ENCODE measurements at regions not wholly inside any gene's neighbourhood (a gene's known extent, or its start where the extent isn't known, plus 50 kb on each side); places are given as distances from the start of the nearest gene placed in this dataset.
"Not testable (repeated sequence)": the region's sequence is repeated elsewhere in the genome, so short reads cannot be mapped to it uniquely, and the experiment has no call there.

GRCh38 chr3:90182291-90182976 lies 1075.0 kb downstream of the EPHA3 start (continued):
- peak; percentile 89 for TF ChIP-seq ZNF518A (tag by site-specific recombination; conservative IDR thresholded peaks at IDR 0.05; ENCODE audit: low read depth)
- peak; percentile 71; the same call in 1 of the 2 replicates for TF ChIP-seq ZNF292 (tag by site-specific recombination; IDR thresholded peaks at IDR 0.05; ENCODE audit: borderline replicate concordance, low read depth)
- TF ChIP-seq ZNF664 (tag by site-specific recombination; IDR thresholded peaks at IDR 0.05): 0 out of 2 replicates have a peak, but pooled peaks have one; percentile 23
- TF ChIP-seq ZNF629 (tag by site-specific recombination; IDR thresholded peaks at IDR 0.05): peak; percentile 50; the same call in 1 of the 2 replicates
- peak; percentile 26; the same call in 1 of the 2 replicates for TF ChIP-seq MZF1 (tag by site-specific recombination; IDR thresholded peaks at IDR 0.05; ENCODE audit: borderline replicate concordance)
- TF ChIP-seq GLI2 (tag by site-specific recombination; IDR thresholded peaks at IDR 0.05; ENCODE audit: borderline replicate concordance, low read depth): peak; percentile 36; the same call in 1 of the 2 replicates
- peak; percentile 71 for TF ChIP-seq ZNF510 (tag by site-specific recombination; IDR thresholded peaks at IDR 0.05; ENCODE audit: insufficient replicate concordance)
- TF ChIP-seq ZNF202 (tag by site-specific recombination; IDR thresholded peaks at IDR 0.05; ENCODE audit: borderline replicate concordance): peak; percentile 89; the same call in 1 of the 2 replicates
- TF ChIP-seq, protein P1, sequence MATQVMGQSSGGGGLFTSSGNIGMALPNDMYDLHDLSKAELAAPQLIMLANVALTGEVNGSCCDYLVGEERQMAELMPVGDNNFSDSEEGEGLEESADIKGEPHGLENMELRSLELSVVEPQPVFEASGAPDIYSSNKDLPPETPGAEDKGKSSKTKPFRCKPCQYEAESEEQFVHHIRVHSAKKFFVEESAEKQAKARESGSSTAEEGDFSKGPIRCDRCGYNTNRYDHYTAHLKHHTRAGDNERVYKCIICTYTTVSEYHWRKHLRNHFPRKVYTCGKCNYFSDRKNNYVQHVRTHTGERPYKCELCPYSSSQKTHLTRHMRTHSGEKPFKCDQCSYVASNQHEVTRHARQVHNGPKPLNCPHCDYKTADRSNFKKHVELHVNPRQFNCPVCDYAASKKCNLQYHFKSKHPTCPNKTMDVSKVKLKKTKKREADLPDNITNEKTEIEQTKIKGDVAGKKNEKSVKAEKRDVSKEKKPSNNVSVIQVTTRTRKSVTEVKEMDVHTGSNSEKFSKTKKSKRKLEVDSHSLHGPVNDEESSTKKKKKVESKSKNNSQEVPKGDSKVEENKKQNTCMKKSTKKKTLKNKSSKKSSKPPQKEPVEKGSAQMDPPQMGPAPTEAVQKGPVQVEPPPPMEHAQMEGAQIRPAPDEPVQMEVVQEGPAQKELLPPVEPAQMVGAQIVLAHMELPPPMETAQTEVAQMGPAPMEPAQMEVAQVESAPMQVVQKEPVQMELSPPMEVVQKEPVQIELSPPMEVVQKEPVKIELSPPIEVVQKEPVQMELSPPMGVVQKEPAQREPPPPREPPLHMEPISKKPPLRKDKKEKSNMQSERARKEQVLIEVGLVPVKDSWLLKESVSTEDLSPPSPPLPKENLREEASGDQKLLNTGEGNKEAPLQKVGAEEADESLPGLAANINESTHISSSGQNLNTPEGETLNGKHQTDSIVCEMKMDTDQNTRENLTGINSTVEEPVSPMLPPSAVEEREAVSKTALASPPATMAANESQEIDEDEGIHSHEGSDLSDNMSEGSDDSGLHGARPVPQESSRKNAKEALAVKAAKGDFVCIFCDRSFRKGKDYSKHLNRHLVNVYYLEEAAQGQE (tag by site-specific recombination; IDR thresholded peaks at IDR 0.05): peak; percentile 67; the same call in 1 of the 2 replicates
- TF ChIP-seq ZNF529 (tag by site-specific recombination; IDR thresholded peaks at IDR 0.05; ENCODE audit: insufficient replicate concordance): peak; percentile 64

GRCh38 chr3:90184861-90185260 lies 1077.4 kb downstream of the EPHA3 start:
- ChIA-PET CTCF (no interaction called here), POLR2A (no interaction called here)
- no peak for TF ChIP-seq KLF1 (tag by site-specific recombination; IDR thresholded peaks at IDR 0.05)
- no peak for TF ChIP-seq ZBTB17 (tag by site-specific recombination; IDR thresholded peaks at IDR 0.05)
- TF ChIP-seq ZNF398 (tag by site-specific recombination; IDR thresholded peaks at IDR 0.05): no peak
- TF ChIP-seq KLF9 (tag by site-specific recombination; IDR thresholded peaks at IDR 0.05; ENCODE audit: low read depth): no peak
- TF ChIP-seq ZNF701 (tag by site-specific recombination; IDR thresholded peaks at IDR 0.05): no peak
- no peak for TF ChIP-seq ZNF354C (tag by site-specific recombination; IDR thresholded peaks at IDR 0.05; ENCODE audit: borderline replicate concordance, low read depth)
- TF ChIP-seq ZNF837 (tag by site-specific recombination; IDR thresholded peaks at IDR 0.05): no peak
- TF ChIP-seq ZNF19 (tag by site-specific recombination; IDR thresholded peaks at IDR 0.05; ENCODE audit: low read depth): no peak
- TF ChIP-seq ZNF248 (tag by site-specific recombination; IDR thresholded peaks at IDR 0.05): no peak
- no peak overlapping the region for H3K4me3 ChIP-seq (ENCODE audit: low read depth, low read length)
- no peaks in the 10 kb centered on the region for H3K36me3 ChIP-seq (ENCODE audit: control insufficient read depth in 2 of 2, insufficient read depth in 1 of 2, low read length in 2 of 2)
- no peaks in the 10 kb centered on the region for H3K9me3 ChIP-seq (ENCODE audit: control insufficient read depth, insufficient read depth, low read depth, low read length)
- H3K4me1 ChIP-seq (ENCODE audit: control insufficient read depth, insufficient read depth, low read length): no peaks in the 10 kb centered on the region; the same call in 1 of the 2 replicates
- no peak overlapping the region for H3K27ac ChIP-seq (ENCODE audit: extremely low read depth, low read depth, low read length)

DNA sequence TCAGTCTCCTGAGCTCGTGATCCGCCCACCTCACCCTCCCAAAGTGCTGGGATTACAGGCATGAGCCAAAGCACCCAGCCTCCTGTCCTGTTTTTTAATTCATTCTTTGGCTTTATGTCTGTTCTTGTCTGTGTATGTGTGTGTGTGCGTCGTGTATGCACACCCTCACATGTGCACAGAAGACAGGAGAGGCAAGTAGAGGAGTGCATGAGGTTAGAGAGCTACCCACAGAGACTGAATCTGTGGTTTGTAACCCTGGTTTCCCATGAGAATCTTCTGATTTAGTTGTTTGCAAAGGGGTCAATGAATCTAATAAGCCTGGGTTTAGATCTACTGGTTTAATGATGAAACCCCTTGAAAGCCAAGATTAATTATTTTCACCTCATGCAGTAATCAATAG lies 1090.0 kb downstream of the EPHA3 start:
- H3K4me1 ChIP-seq (ENCODE audit: control insufficient read depth, insufficient read depth, low read length); H3K36me3 ChIP-seq (ENCODE audit: control insufficient read depth in 2 of 2, insufficient read depth in 1 of 2, low read length in 2 of 2); H3K27ac ChIP-seq (ENCODE audit: extremely low read depth, low read depth, low read length); H3K9me3 ChIP-seq (ENCODE audit: control insufficient read depth, insufficient read depth, low read depth, low read length); POLR2A ChIA-PET; H3K4me3 ChIP-seq (ENCODE audit: low read depth, low read length); CTCF ChIA-PET: not testable (repeated sequence)

DNA sequence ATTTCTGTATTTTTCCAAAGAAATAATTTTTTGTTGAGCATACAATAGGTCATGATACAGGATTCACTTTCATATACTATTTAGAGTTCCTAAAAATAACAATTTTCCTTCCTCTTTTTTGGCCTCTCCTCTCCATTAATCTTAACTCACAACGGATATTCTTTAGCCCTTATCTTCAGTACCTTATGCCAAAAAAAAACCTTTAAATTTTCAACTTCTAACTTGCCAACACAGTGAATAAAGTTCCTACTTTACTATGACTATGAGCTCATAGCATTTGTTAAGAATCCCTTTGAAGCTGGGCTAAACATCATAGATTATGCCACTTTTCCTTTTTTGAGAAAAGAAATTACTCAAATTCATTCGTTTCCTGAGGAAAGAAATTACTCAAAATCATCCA lies 1095.5 kb downstream of the EPHA3 start:
- H3K9me3 ChIP-seq (ENCODE audit: control insufficient read depth, insufficient read depth, low read depth, low read length); H3K36me3 ChIP-seq (ENCODE audit: control insufficient read depth in 2 of 2, insufficient read depth in 1 of 2, low read length in 2 of 2); H3K4me3 ChIP-seq (ENCODE audit: low read depth, low read length); H3K4me1 ChIP-seq (ENCODE audit: control insufficient read depth, insufficient read depth, low read length); H3K27ac ChIP-seq (ENCODE audit: extremely low read depth, low read depth, low read length); POLR2A ChIA-PET; CTCF ChIA-PET: not testable (repeated sequence)

All from HEK293 (cell line).